KOPT-K1 (cell line): ENCODE measurements at regions not wholly inside any gene's neighbourhood (a gene's known extent, or its start where the extent isn't known, plus 50 kb on each side); places are given as distances from the start of the nearest gene placed in this dataset.

ENCODE experiments used
- H3K27ac ChIP-seq: fragments of 200-600 bp; sonication (generic); 2 replicates; pipeline ENCODE4 v1.5.1; 2016; ENCODE audit warnings: antibody characterized with exemption, mild to moderate bottlenecking, low read depth, low read length; ENCODE audit not compliant: poor library complexity, severe bottlenecking
- H3K36me3 ChIP-seq: fragments of 200-600 bp; sonication (generic); 2 replicates; pipeline ENCODE4 v1.5.1; 2017; ENCODE audit warnings: antibody characterized with exemption, mild to moderate bottlenecking, low read length, moderate library complexity; ENCODE audit not compliant: insufficient read depth
- H3K9me3 ChIP-seq: fragments of 200-600 bp; sonication (generic); 2 replicates; pipeline ENCODE4 v1.5.1; 2017; ENCODE audit warnings: antibody characterized with exemption, low read length, mild to moderate bottlenecking; ENCODE audit not compliant: insufficient read depth, poor library complexity, severe bottlenecking

- no peaks in the 10 kb centered on the region for H3K36me3 ChIP-seq
- peak overlapping the region; percentile 36 for H3K27ac ChIP-seq
- peaks cover 13% of the 10 kb centered on the region for H3K9me3 ChIP-seq
Measured at GRCh38 chr15:70339571-70340493, 242.1 kb upstream of the TLE3 start.

GRCh38 chr15:70337277-70338186 lies 239.8 kb upstream of the TLE3 start:
- peaks cover 30% of the 10 kb centered on the region for H3K9me3 ChIP-seq
- H3K36me3 ChIP-seq: no peaks in the 10 kb centered on the region
- H3K27ac ChIP-seq: no peak overlapping the region

GRCh38 chr15:70336425-70337009 lies 238.8 kb upstream of the TLE3 start:
- Histone ChIP-seq H3K9me3 (peaks cover 38% of the 10 kb centered on the region), H3K27ac (no peak overlapping the region), H3K36me3 (no peaks in the 10 kb centered on the region)

DNA sequence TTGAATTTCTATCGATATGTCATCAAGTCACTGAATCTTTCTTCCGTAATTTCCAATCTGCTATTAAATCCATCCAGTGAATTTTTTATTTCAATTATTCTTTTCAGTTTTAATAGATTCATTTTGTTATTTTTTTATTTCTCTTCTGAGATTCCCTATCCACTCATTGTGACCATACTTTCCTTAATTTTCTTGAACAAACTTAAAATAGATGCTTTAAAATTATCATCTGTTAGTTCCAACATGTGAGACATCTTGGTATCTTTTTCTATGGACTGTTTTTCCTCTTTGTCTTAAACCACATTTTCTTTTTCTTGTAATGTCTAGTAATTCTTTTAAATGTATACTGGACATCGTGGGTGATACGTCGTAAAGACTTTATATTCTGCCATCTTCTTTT lies 236.6 kb upstream of the TLE3 start:
- no peaks in the 10 kb centered on the region for H3K36me3 ChIP-seq
- peaks cover 47% of the 10 kb centered on the region for H3K9me3 ChIP-seq
- no peak overlapping the region for H3K27ac ChIP-seq

DNA sequence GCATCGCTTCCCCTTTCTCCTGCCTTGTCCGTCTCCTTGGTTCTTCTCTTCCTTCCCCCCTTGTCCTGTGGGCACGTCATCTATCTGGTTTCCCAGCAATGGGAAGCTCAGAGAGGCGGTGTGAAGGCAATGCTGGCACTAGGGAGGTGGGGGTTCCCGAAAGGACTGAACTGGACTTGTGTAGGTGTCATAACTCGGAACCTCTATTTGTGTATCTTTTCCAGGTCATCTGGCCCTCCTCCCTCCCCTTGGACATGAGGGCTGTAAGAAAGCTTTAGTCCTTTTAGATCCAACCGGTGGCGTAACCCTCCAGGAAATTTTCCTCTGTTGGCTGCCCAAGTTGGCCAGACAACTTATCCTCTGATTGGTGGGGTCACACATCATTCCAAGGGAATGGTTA lies 231.5 kb upstream of the TLE3 start:
- Histone ChIP-seq H3K27ac (peak overlapping the region; percentile 41), H3K36me3 (no peaks in the 10 kb centered on the region), H3K9me3 (peaks cover 28% of the 10 kb centered on the region)

- Histone ChIP-seq H3K36me3 (no peaks in the 10 kb centered on the region), H3K9me3 (peaks cover 23% of the 10 kb centered on the region), H3K27ac (peak overlapping the region; percentile 41)
Measured at GRCh38 chr15:70328679-70329115, 231.0 kb upstream of the TLE3 start.

GRCh38 chr15:70327856-70328678 lies 230.3 kb upstream of the TLE3 start:
- Histone ChIP-seq H3K27ac (peak overlapping the region; percentile 41), H3K9me3 (peaks cover 18% of the 10 kb centered on the region), H3K36me3 (no peaks in the 10 kb centered on the region)

DNA sequence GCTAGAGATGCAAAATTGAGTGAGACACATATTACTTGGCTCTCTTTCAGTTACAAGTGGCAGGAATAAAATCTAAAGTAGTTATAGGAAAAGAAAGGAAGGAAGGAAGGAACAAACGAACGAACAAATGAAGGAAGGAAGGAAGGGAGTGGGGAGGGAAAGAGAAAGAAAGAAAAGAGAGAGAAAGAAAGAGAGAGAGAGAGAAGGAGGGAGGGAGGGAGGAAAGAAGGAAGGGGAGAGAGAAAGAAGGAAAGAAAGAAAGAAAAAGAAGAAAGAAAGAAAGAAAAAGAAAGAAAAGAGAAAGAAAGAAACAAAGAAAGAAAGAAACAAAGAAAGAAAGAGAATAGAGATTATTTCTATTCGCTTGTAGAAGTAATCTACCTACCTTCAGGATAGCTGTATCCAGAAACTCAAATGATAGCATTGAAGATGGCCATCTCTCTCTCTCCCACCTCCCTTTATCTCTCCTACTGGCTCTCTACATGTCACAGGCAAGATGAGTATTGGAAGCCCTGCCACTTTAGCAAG lies 229.7 kb upstream of the TLE3 start:
- no peaks in the 10 kb centered on the region for H3K36me3 ChIP-seq
- H3K9me3 ChIP-seq: peaks cover 17% of the 10 kb centered on the region
- H3K27ac ChIP-seq: peak overlapping the region; percentile 41

DNA sequence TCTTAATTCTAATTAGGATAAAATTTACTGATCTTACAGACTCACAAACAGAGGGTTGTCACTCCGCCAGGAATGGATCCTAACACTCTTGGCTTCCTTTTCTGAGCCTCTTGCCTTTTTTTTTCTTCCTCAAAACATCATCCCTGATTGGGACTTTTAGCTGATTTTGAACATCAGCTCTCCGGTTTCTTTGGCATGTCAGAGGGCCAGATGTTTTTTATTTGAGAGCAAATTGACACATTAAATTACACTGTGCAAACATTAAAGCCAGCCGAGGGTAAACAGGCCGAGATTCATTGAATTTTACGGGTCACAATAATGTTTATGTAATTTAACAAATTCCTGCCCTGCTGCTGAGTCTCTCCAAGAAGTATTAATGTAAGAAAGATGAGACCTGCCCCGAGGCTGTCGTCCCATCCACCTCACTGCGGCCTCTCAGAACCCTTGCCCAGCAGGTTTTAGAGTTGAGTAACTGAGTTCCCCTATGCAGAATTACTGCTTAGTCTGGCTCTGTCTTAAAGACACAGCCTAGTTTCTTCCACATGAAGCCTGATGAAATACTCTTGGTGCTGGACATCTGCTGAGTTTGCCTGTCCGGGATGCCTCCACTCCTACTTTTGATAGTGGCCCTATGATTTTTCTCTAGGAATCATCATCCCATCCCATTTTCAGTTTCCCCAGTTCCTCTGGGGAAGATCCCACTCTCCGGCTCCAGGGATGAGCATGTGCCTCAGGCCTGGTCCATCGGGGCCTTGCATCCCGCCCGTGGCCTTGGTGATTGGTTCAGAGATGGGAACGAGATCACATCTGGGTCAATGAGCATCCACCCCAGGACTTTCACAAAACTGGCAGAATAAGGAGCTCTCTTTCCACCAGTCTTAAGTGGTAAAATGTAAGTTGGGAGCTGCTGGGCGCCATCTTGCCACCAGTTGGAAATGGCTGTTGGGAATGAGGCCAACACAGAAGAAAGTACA lies 226.6 kb upstream of the TLE3 start:
- Histone ChIP-seq H3K9me3 (no peaks in the 10 kb centered on the region), H3K27ac (no peak overlapping the region)

DNA sequence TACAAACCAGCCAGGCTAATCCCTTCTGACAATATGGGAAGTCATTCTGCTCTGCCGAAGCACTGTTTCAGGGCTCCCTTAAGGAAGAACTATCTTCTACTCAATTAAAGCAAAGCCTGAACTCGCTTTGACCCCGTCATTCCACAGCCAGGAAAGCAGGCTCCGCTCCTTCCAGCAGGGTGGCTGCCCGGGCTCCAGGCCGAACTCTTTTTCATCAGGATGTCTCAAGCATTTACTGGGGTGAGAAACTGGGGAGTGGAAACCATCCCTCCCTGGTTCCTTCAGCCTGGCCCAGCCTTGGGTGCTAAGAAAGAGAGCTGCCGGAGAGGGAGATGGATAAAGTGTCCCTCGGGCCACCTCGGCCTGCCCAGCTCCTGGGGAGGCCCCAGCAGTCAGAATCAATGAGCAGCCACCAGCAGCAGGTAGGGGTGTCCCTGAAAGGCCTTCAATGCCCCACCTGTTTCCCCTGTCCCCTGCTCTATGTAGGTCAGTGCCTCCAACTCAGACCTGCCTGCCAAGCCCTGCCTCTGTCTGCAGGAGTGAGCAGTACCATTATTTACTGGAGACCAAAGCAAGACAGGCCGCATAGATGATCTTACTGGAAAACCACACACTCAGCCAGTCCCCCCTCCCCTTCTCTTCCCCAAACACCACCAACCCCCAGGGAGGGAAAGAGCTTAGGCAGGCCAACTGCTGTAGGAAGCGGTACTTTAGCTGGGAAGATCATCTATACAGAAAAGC lies 225.6 kb upstream of the TLE3 start:
- no peaks in the 10 kb centered on the region for H3K9me3 ChIP-seq
- no peak overlapping the region for H3K27ac ChIP-seq
- no peaks in the 10 kb centered on the region for H3K36me3 ChIP-seq

More for the DNA sequence above, 226.6 kb upstream of the TLE3 start:
- no peaks in the 10 kb centered on the region for H3K36me3 ChIP-seq

GRCh38 chr15:70322051-70322668 lies 224.4 kb upstream of the TLE3 start:
- no peak overlapping the region for H3K27ac ChIP-seq
- no peaks in the 10 kb centered on the region for H3K9me3 ChIP-seq
- H3K36me3 ChIP-seq: no peaks in the 10 kb centered on the region

DNA sequence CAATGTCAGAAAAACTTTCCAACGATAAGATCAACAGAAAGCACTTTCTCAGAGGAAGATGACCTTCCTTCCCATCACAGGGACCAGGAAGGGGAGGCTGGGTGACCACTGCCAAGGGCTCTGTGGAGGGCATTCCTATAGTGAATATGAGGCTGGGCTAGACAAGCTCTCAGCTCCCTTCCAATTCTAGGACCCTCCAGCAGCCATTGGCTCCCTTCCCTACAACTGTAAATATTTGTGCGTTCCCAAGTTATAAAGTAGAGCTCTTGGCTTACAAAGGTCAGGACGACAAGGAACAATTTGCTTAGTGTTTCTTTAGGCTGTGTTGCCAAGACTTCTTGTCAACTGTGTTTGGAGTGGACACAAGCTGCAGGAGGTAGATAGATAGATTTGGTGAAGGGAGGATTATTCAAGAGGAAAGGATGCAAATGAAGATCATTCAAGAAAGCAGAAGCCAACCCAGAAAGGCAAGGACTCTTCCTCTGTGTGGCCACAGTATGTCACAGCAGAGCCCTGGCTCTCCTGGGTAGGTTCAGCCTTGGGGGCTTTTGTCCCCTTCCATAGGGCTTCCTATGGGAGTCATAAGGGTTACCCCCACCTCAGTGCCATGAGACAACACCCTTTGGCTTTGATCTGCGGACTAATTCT lies 223.6 kb upstream of the TLE3 start:
- Histone ChIP-seq H3K36me3 (no peaks in the 10 kb centered on the region), H3K27ac (no peak overlapping the region), H3K9me3 (no peaks in the 10 kb centered on the region)
